Esophagus squamous epithelium (tissue), 5 donors: ENCODE measurements at regions not wholly inside any gene's neighbourhood (a gene's known extent, or its start where the extent isn't known, plus 50 kb on each side); places are given as distances from the start of the nearest gene placed in this dataset.

Experiments used
- DNase-seq: peaks from one replicate; lab custom pipeline; 2025; lab: John Stamatoyannopoulos, UW
- H3K27ac ChIP-seq, 4 donors: fragments of 200-600 bp; sonication (generic); one replicate each; pipeline ENCODE4 v1.5.1; 2016 to 2019; ENCODE audit warnings: mild to moderate bottlenecking in 1 of 4
- H3K27me3 ChIP-seq, 4 donors: fragments of 200-600 bp; sonication (generic); 1 replicate in 3 of 4; 2 replicates in 1 of 4; pipeline versions ENCODE4 v1.5.1 to v1.6.0; 2017 to 2021; ENCODE audit warnings: antibody characterized with exemption in 1 of 4
- H3K36me3 ChIP-seq, 3 donors: fragments of 200-600 bp; sonication (generic); one replicate each; pipeline ENCODE4 v1.5.1; 2016 to 2019
- H3K4me1 ChIP-seq, 3 donors: fragments of 200-600 bp; sonication (generic); one replicate each; pipeline ENCODE4 v1.5.1; 2017 to 2019
- H3K4me3 ChIP-seq, 4 donors: fragments of 200-600 bp; sonication (generic); 1 replicate in 3 of 4; 2 replicates in 1 of 4; pipeline ENCODE4 v1.5.1; 2016 to 2019; ENCODE audit warnings: mild to moderate bottlenecking in 2 of 4, moderate library complexity in 1 of 4
- H3K9me3 ChIP-seq, 3 donors: fragments of 200-600 bp; sonication (generic); one replicate each; pipeline ENCODE4 v1.5.1; 2016 to 2019
- CTCF ChIP-seq, 6 experiments: fragments of 450-650 bp in 4 of 6; fragments of 200-600 bp in 2 of 6; sonication (generic) in 2 of 6; IDR thresholded peaks; one replicate each; pipeline ENCODE4 v1.5.1; 2016 to 2019; ENCODE audit warnings: antibody characterized with exemption in 6 of 6, mild to moderate bottlenecking in 4 of 6, moderate library complexity in 4 of 6
- POLR2A ChIP-seq, 4 donors: fragments of 450-650 bp; IDR thresholded peaks; one replicate each; pipeline ENCODE4 v1.6.1; 2017; ENCODE audit warnings: antibody characterized with exemption in 4 of 4, mild to moderate bottlenecking in 4 of 4, moderate library complexity in 3 of 4
- WGBS, 2 donors: methylation state at CpG; one replicate each; pipeline ENCODE4 v1.1.5; 2018; 5-methylcytosine and 5-hydroxymethylcytosine counted together
- intact Hi-C: fragments of 100-400 bp; cut with DNase I; formaldehyde crosslinking; loops from one replicate; pipeline ENCODE4 v1.15.0; 2022
- donor health status: DM: yes; HTN: yes; CAD: no.

DNA sequence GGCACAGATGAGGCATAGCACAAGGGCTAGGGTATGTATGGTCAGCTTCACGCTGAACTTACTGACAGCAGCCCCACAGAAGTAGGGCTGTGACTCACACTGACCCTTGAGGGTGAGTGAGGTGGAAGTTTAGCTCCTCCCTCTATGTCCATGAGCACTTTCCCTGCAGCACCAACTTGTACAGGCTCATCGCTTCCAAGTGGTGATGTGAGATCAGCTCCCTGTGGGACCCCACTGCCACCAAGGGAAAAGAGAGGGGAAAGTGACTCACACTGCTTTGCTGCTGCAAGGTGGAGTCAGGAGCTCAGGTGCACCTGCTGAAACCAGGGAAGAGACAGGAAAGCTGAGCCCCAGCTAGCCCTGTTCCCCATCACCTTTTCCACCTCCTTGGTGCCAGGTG, 91.5 kb downstream of the TEX51 start:
- H3K27me3 ChIP-seq = peaks cover 0 to 9% (median 0%) of the 10 kb centered on the region in 4 donors
- no peak overlapping the region for H3K4me3 ChIP-seq
- intact Hi-C loops = no loop called here
- H3K27ac ChIP-seq = no peak overlapping the region
- no peaks in the 10 kb centered on the region for H3K4me1 ChIP-seq
- no peak for TF ChIP-seq CTCF (IDR thresholded peaks at IDR 0.05)
- no peak for TF ChIP-seq POLR2A (IDR thresholded peaks at IDR 0.05)
- no peaks in the 10 kb centered on the region for H3K9me3 ChIP-seq
- no peaks in the 10 kb centered on the region for H3K36me3 ChIP-seq
- no peak for DNase-seq
- WGBS, 2 donors = 70 to 78% methylated on average over 1 to 2 of the region's 2 CpGs

DNA sequence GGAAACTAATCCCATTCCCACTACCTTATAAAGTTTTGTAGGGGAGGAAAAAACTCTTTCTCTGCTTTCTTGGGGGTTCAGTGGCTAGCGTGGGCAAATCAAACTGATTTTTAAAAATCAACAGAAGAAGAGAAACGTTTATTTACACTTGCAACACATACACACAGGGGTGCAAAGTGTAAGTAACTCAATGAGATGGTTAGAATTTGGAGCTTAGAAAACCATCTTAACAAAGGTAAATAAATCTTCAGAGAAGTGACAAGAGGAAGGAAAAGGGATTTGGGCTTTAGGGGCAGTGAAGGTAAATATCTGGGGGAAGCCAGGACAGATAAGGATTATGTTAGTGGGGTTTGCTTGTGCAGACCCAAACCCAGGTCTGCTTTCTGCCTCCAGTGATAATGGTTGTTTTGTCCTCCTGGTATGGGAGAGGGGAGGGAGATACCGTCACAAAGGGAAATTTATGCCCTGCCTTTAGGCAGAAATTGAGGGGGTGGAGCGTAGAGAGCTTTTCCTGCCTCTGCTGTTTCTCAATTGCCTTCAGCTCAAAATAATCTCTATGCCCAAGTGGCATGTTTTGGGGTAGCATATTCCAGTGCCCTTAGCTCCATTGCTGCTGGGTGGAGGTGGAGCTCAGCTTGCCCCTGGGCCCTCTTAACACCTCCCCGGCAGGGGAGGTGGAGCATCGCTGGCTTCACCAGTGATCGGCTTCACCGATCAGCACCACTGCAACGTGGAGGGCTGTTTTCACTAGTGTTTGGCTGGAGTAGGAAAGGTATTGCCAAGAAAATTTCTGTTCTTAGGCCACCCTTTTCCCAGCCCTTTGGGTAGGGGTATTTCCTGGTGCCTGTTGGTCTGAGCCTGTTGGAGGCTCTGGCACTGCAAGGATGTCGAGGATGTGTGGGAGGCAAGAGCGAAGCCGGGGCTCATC, 92.2 kb downstream of the TEX51 start:
- H3K4me1 ChIP-seq = no peaks in the 10 kb centered on the region
- H3K27me3 ChIP-seq = peaks cover 0 to 9% (median 0%) of the 10 kb centered on the region in 4 donors
- no peak overlapping the region for H3K4me3 ChIP-seq
- no peaks in the 10 kb centered on the region for H3K9me3 ChIP-seq
- DNase-seq = no peak
- no peaks in the 10 kb centered on the region for H3K36me3 ChIP-seq
- TF ChIP-seq POLR2A (IDR thresholded peaks at IDR 0.05) = no peak
- no peak for TF ChIP-seq CTCF (IDR thresholded peaks at IDR 0.05)
- intact Hi-C loops = no loop called here
- 63 to 66% methylated on average over 11 to 12 of the region's 12 CpGs for WGBS, 2 donors
- no peak overlapping the region for H3K27ac ChIP-seq

GRCh38 chr2:126994340-126994777, 95.7 kb downstream of the TEX51 start:
- Histone ChIP-seq H3K9me3 (no peaks in the 10 kb centered on the region), H3K27ac (no peak overlapping the region), H3K27me3 (peaks cover 0 to 9% (median 0%) of the 10 kb centered on the region in 4 donors), H3K4me3 (no peak overlapping the region), H3K4me1 (no peaks in the 10 kb centered on the region), H3K36me3 (no peaks in the 10 kb centered on the region)
- no peak for DNase-seq
- WGBS, 2 donors = 62 to 67% methylated on average over 2 of the region's 2 CpGs
- intact Hi-C loops = no loop called here
- TF ChIP-seq CTCF (IDR thresholded peaks at IDR 0.05) (no peak), POLR2A (IDR thresholded peaks at IDR 0.05) (no peak)

DNA sequence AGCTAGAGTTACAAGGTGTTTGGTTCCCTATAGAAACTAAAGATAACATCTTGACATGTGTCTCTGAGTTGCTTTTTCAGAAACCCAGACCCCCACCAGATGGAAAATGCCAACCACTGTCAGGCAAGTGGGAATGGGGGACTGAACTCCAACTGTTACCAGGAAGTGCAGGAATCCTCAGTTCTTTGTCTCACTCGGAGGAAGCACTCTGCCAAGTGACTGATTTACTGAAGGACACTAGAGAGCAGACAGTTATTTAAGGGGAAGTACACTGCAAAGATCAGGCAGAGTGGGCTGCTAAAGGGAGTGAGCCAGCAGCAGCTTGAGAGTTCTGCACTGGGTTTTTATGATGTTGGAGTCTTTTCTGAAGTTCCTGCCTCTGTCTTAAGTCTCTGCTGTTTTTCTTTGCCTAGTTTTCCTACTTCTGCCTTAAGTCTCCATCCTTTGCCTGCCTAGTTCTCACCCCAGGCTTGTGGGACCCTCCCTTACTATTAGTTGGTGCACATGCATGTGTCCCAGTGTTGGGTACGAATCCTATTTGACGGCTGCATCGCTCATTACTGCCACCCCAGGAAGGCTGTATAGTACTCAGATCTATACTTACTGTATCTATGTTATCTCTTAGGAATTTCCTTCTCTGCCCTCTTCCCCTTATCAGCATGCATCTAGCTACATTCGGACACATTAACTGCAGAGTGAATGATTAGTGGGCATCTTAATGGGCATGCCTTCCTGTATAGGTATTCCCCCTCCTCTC, 97.1 kb downstream of the TEX51 start:
- no peak overlapping the region for H3K4me3 ChIP-seq
- intact Hi-C loops = no loop called here
- DNase-seq = no peak
- no peak for TF ChIP-seq CTCF (IDR thresholded peaks at IDR 0.05)
- TF ChIP-seq POLR2A (IDR thresholded peaks at IDR 0.05) = no peak
- H3K9me3 ChIP-seq = no peaks in the 10 kb centered on the region
- no peak overlapping the region for H3K27ac ChIP-seq
- H3K4me1 ChIP-seq = no peaks in the 10 kb centered on the region
- WGBS, 2 donors = 54% methylated on average over 5 of the region's 5 CpGs
- H3K27me3 ChIP-seq = peaks cover 0 to 6% (median 0%) of the 10 kb centered on the region in 4 donors
- no peaks in the 10 kb centered on the region for H3K36me3 ChIP-seq

DNA sequence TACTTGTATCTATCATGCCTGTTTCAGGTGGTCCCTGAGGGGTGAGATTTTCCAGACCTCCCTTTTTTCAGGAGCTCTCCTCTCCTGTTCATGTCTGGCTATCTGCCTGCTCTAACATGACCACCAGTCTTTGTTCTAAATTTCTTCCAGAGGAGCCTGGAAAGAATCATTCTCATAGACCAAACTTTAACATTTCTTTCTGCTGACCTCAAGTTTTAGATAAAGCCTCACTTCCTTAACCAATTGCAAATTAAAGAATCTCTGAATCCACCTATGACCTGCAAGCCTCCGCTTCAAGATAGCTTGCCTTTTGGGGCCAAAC, 97.6 kb downstream of the TEX51 start:
- H3K9me3 ChIP-seq = no peaks in the 10 kb centered on the region
- 67 to 76% methylated on average over 1 of the region's 1 CpG for WGBS, 2 donors
- H3K36me3 ChIP-seq = no peaks in the 10 kb centered on the region
- TF ChIP-seq POLR2A (IDR thresholded peaks at IDR 0.05) (no peak), CTCF (IDR thresholded peaks at IDR 0.05) (no peak)
- peaks cover 0 to under 1% (median 0%) of the 10 kb centered on the region in 4 donors for H3K27me3 ChIP-seq
- no peak overlapping the region for H3K4me3 ChIP-seq
- no peak for DNase-seq
- no peaks in the 10 kb centered on the region for H3K4me1 ChIP-seq
- H3K27ac ChIP-seq = no peak overlapping the region
- intact Hi-C loops = no loop called here
